CD4-positive, alpha-beta T cell (primary cell): ENCODE measurements at regions not wholly inside any gene's neighbourhood (a gene's known extent, or its start where the extent isn't known, plus 50 kb on each side); places are given as distances from the start of the nearest gene placed in this dataset.

Source experiments
- ATAC-seq: fragments of 200-7000 bp; cut with Tn5 transposase; one replicate; pipeline ENCODE4 v1.10.0; 2022; ENCODE audit warnings: mild to moderate bottlenecking; ENCODE audit not compliant: poor library complexity
- CTCF ChIA-PET: fragments of 350-600 bp; sonication (Branson Sonifier 250); formaldehyde crosslinking; loops from one replicate; lab custom pipeline; 2021; ENCODE audit warnings: antibody characterized with exemption, inconsistent platforms; lab: Charles Lee
- POLR2A ChIA-PET: fragments of 350-600 bp; sonication (Branson Sonifier 250); formaldehyde crosslinking; loops from one replicate; lab custom pipeline; 2021; ENCODE audit warnings: antibody characterized with exemption, inconsistent platforms; lab: Charles Lee
- DNase-seq, 14 experiments: peaks; one replicate each; pipeline ENCODE4 v3.0.0-alpha.2; 2013 to 2020; ENCODE audit warnings: mixed read lengths in 2 of 14
- H3K27ac ChIP-seq, 2 donors: one replicate each; pipeline versions ENCODE4 v1.5.1 to v1.7.0; 2013; ENCODE audit warnings: low read length in 2 of 2, low read depth in 1 of 2, mild to moderate bottlenecking in 1 of 2
- H3K27me3 ChIP-seq, 2 experiments: 1 replicate in 1 of 2; 2 replicates in 1 of 2; pipeline versions ENCODE4 v1.6.1 to v1.7.0; 2013; ENCODE audit warnings: low read length in 2 of 2, control low read depth in 1 of 2, mild to moderate bottlenecking in 1 of 2, moderate library complexity in 1 of 2; ENCODE audit not compliant: insufficient read depth in 2 of 2, control insufficient read depth in 1 of 2
- H3K36me3 ChIP-seq: one replicate; pipeline ENCODE4 v1.6.1; 2013; ENCODE audit warnings: low read length, control low read depth; ENCODE audit not compliant: insufficient read depth
- H3K4me1 ChIP-seq: one replicate; pipeline ENCODE4 v1.6.1; 2013; ENCODE audit warnings: low read length, control low read depth; ENCODE audit not compliant: insufficient read depth
- H3K4me3 ChIP-seq: one replicate; pipeline ENCODE4 v1.5.1; 2013; ENCODE audit warnings: mild to moderate bottlenecking, low read length, moderate library complexity
- H3K9me3 ChIP-seq, 2 experiments: 1 replicate in 1 of 2; 2 replicates in 1 of 2; pipeline versions ENCODE4 v1.6.1 to v1.7.0; 2013; ENCODE audit warnings: low read length in 2 of 2, mild to moderate bottlenecking in 2 of 2, control low read depth in 1 of 2, moderate library complexity in 1 of 2; ENCODE audit not compliant: control insufficient read depth in 1 of 2, insufficient read depth in 1 of 2
- H3K27ac Mint-ChIP-seq: one replicate; pipeline ENCODE4 v1.8.0; 2020; ENCODE audit warnings: mixed read lengths
- H3K27me3 Mint-ChIP-seq: one replicate; pipeline ENCODE4 v1.8.0; 2021; ENCODE audit warnings: mixed read lengths
- H3K36me3 Mint-ChIP-seq: one replicate; pipeline ENCODE4 v1.8.0; 2021; ENCODE audit warnings: low read depth, mixed read lengths
- H3K4me1 Mint-ChIP-seq: one replicate; pipeline ENCODE4 v1.8.0; 2021; ENCODE audit warnings: low read depth, mixed read lengths
- H3K4me3 Mint-ChIP-seq: one replicate; pipeline ENCODE4 v1.8.0; 2020; ENCODE audit warnings: mild to moderate bottlenecking, mixed read lengths
- H3K9me3 Mint-ChIP-seq: one replicate; pipeline ENCODE4 v1.8.0; 2020; ENCODE audit warnings: mixed read lengths
- intact Hi-C, 2 experiments: fragments of 100-400 bp; cut with DNase I in 1 of 2; cut with micrococcal nuclease in 1 of 2; formaldehyde crosslinking; loops; one replicate each; pipeline versions ENCODE4 v1.15.1 to v1.9.0; 2023 to 2025; cut with DNase I, micrococcal nuclease
- TF ChIP-seq, protein P1 (sequence below): fragments of 200-600 bp; IDR thresholded peaks from one replicate; pipeline ENCODE4 v1.8.0; 2022; ENCODE audit warnings: antibody characterized with exemption, mild to moderate bottlenecking

- CTCF ChIA-PET = no interaction called here
- H3K4me1 Mint-ChIP-seq = peaks cover 9% of the 10 kb centered on the region
Observed at GRCh38 chr3:188062216-188062615, 91.7 kb upstream of the LPP start.

DNA sequence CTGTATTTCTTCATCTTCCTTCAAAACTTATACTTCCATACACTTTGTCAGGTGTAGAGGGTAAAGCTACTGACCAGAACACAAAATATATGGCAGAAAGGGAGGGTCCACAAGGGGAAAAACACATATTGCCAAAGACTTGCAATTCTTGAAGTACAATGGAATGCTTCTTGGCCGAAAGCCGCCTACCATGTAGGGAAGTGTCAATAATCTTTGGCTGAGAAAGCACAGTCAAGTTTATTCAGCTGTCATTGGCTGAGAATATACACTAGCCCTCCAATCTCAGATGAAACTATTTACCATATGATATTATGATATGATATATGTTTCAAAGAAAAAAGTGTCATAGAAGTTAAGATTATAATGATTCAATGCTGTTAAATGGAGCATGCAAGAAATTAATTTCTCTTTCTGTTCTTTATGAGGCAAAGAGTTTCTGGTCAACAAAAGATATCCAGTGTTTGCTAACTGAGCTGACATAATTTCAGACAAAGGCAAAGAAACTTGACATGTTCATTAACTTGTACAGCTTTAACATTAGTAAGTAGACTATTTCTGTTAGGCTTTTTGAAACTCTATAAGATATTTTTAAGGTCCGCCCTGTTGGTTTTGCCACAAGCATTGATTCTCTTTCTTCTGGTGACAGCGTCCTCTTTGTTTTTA is 89.0 kb upstream of the LPP start:
- DNase-seq (no peak), ATAC-seq (no peak)
- Histone ChIP-seq H3K36me3 (no peaks in the 10 kb centered on the region), H3K4me3 (no peak overlapping the region), H3K4me1 (peaks cover 6% of the 10 kb centered on the region), H3K9me3 (no peaks in the 10 kb centered on the region), H3K27ac (no peak overlapping the region), H3K27me3 (no peaks in the 10 kb centered on the region)
- intact Hi-C loops = no loop called here
- H3K9me3 Mint-ChIP-seq = no peaks in the 10 kb centered on the region
- H3K36me3 Mint-ChIP-seq = no peaks in the 10 kb centered on the region
- H3K4me3 Mint-ChIP-seq = no peak overlapping the region
- no peaks in the 10 kb centered on the region for H3K27me3 Mint-ChIP-seq
- TF ChIP-seq, protein P1, sequence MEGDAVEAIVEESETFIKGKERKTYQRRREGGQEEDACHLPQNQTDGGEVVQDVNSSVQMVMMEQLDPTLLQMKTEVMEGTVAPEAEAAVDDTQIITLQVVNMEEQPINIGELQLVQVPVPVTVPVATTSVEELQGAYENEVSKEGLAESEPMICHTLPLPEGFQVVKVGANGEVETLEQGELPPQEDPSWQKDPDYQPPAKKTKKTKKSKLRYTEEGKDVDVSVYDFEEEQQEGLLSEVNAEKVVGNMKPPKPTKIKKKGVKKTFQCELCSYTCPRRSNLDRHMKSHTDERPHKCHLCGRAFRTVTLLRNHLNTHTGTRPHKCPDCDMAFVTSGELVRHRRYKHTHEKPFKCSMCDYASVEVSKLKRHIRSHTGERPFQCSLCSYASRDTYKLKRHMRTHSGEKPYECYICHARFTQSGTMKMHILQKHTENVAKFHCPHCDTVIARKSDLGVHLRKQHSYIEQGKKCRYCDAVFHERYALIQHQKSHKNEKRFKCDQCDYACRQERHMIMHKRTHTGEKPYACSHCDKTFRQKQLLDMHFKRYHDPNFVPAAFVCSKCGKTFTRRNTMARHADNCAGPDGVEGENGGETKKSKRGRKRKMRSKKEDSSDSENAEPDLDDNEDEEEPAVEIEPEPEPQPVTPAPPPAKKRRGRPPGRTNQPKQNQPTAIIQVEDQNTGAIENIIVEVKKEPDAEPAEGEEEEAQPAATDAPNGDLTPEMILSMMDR = no peak
- peaks cover 9% of the 10 kb centered on the region for H3K4me1 Mint-ChIP-seq
- no peak overlapping the region for H3K27ac Mint-ChIP-seq
- ChIA-PET CTCF (no interaction called here), POLR2A (no interaction called here)

More at GRCh38 chr3:188062216-188062615, 91.7 kb upstream of the LPP start:
- POLR2A ChIA-PET = no interaction called here
- DNase-seq = no peak
- Histone ChIP-seq H3K4me1 (peaks cover 6% of the 10 kb centered on the region), H3K9me3 (no peaks in the 10 kb centered on the region), H3K4me3 (no peak overlapping the region), H3K27me3 (no peaks in the 10 kb centered on the region), H3K36me3 (no peaks in the 10 kb centered on the region), H3K27ac (no peak overlapping the region)
- intact Hi-C loops = no loop called here
- Mint-ChIP-seq H3K27ac (no peak overlapping the region), H3K36me3 (no peaks in the 10 kb centered on the region), H3K9me3 (no peaks in the 10 kb centered on the region), H3K27me3 (no peaks in the 10 kb centered on the region), H3K4me3 (no peak overlapping the region)
- ATAC-seq = no peak
- TF ChIP-seq, protein P1 = no peak

DNA sequence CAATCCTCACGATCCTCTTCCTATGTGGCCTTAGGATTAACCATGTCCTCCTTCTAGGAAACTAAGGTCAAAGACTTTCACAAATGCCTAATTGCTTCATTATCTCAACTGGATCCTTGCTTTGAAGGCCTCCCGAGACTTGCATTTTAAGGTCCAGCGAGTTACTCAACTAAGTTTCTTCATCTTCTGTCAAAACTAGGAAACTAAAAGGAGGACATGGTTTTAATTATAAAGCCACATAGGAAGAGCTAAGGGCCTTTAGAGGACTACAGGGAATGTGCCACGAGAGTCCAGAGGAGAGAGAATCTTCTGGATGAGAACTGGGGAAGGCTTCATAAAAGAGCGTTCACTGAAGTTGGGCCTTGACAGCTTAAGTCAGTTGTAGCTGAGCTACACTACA is 87.8 kb upstream of the LPP start:
- ATAC-seq (no peak), DNase-seq (no peak)
- no peaks in the 10 kb centered on the region for H3K36me3 Mint-ChIP-seq
- Histone ChIP-seq H3K9me3 (no peaks in the 10 kb centered on the region), H3K4me3 (no peak overlapping the region), H3K27me3 (no peaks in the 10 kb centered on the region), H3K4me1 (peaks cover 6% of the 10 kb centered on the region), H3K36me3 (no peaks in the 10 kb centered on the region), H3K27ac (no peak overlapping the region)
- CTCF ChIA-PET = no interaction called here
- POLR2A ChIA-PET = interaction anchor here (0.6 kb wide), 1 partner anchor 10 kb away, joined by 3 read pairs; no protein-coding TSS in a partner anchor
- H3K27me3 Mint-ChIP-seq = no peaks in the 10 kb centered on the region
- intact Hi-C loops = no loop called here
- H3K4me3 Mint-ChIP-seq = no peak overlapping the region
- peaks cover 4% of the 10 kb centered on the region for H3K4me1 Mint-ChIP-seq
- H3K9me3 Mint-ChIP-seq = no peaks in the 10 kb centered on the region
- H3K27ac Mint-ChIP-seq = no peak overlapping the region
- TF ChIP-seq, protein P1 = no peak
